ENCODE measurements at regions not wholly inside any gene's neighbourhood (a gene's known extent, or its start where the extent isn't known, plus 50 kb on each side); places are given as distances from the start of the nearest gene placed in this dataset.
"Not testable (repeated sequence)": the region's sequence is repeated elsewhere in the genome, so short reads cannot be mapped to it uniquely, and the experiment has no call there.

DNA sequence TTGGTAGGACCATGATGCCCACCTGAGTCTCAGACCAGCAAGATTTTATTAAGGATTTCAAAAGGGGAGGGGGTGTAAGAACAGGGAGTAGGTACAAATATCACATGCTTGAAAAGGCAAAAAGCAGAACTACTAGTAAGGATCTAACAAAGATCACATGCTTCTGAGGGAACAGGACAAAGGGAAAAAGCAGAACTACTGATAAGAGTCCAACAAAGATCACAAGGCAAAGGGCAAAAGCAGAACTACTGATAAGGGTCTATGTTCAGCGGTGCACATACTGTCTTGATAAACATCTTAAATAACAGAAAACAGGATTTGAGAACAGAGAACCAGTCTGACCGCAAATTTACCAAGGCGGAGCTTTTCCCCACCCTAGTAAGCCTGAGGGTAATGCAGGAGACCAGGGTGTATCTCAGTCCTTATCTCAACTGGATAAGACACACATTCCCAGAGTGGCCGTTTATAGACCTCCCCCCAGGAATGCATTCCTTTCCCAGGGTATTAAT, 573.0 kb upstream of the CPXCR1 start:
- H3K4me1 ChIP-seq (ENCODE audit: control insufficient read depth in 1 of 2, insufficient read depth in 2 of 2, low read length in 2 of 2); H3K36me3 ChIP-seq (ENCODE audit: control insufficient read depth in 1 of 2, insufficient read depth in 2 of 2, low read length in 1 of 2); intact Hi-C loops (cut with DNase I); H3K9me3 ChIP-seq (ENCODE audit: control insufficient read depth, low read length); ATAC-seq (ENCODE audit: low FRiP score); H3K4me3 ChIP-seq (ENCODE audit: low read length in 2 of 2); DNase-seq; H3K27me3 ChIP-seq (ENCODE audit: control insufficient read depth in 1 of 2, insufficient read depth in 2 of 2, low read length in 1 of 2); H3K27ac ChIP-seq (ENCODE audit: low read depth in 1 of 2, low read length in 2 of 2): not testable (repeated sequence)
- 79% methylated on average over 4 of the region's 4 CpGs for WGBS, 2 donors

DNA sequence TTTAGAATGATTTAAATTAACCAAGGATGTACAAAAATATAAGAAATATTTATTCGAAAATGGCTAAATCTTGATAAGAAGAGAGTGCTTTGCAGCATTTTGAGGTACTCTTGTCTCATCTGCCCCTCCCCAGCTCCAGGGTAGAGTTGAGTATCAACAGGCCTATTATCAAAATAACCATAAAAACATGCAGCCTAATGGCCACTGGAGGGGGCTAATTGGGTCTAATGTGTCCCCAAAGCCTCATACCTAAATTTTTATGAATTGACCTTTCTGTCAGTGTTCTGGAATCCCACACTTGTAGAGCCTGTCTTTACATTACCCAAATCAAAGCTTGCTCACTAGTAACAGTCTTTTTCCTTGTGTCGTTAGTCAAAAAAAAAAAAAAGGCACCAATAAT, 544.9 kb upstream of the CPXCR1 start:
- Histone ChIP-seq H3K36me3 (ENCODE audit: control insufficient read depth in 1 of 2, insufficient read depth in 2 of 2, low read length in 1 of 2) (no peaks in the 10 kb centered on the region), H3K4me1 (ENCODE audit: control insufficient read depth in 1 of 2, insufficient read depth in 2 of 2, low read length in 2 of 2) (no peaks in the 10 kb centered on the region), H3K27ac (ENCODE audit: low read depth in 1 of 2, low read length in 2 of 2) (no peak overlapping the region), H3K27me3 (ENCODE audit: control insufficient read depth in 1 of 2, insufficient read depth in 2 of 2, low read length in 1 of 2) (no peaks in the 10 kb centered on the region), H3K9me3 (ENCODE audit: control insufficient read depth, low read length) (no peaks in the 10 kb centered on the region), H3K4me3 (ENCODE audit: low read length in 2 of 2) (no peak overlapping the region)
- DNase-seq: no peak
- WGBS, 2 donors: 55 to 80% methylated on average over 2 of the region's 2 CpGs
- ATAC-seq (ENCODE audit: low FRiP score): no peak
- intact Hi-C loops (cut with DNase I): no loop called here

DNA sequence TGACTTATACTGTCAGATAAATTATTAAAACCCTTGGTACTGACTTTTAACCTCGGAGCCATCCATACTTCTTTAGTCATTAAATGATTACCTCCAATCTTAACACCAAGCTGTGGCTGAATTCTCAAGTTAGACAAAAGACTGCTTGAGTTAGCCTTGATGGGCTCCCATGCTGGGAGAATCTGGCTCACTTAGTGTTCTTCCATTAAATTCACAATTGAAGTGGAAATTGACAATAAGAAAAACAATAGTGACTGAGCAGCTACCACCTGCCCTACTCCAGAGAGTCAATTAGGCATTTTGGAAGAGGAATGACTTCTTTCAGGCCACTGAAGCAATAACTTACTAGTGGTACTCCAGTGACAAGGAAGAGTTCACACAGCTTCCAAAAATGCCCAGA, 503.0 kb upstream of the CPXCR1 start:
- intact Hi-C loops (cut with DNase I): no loop called here
- no peaks in the 10 kb centered on the region for H3K4me1 ChIP-seq (ENCODE audit: control insufficient read depth in 1 of 2, insufficient read depth in 2 of 2, low read length in 2 of 2)
- no peaks in the 10 kb centered on the region for H3K27me3 ChIP-seq (ENCODE audit: control insufficient read depth in 1 of 2, insufficient read depth in 2 of 2, low read length in 1 of 2)
- DNase-seq (no peak), ATAC-seq (ENCODE audit: low FRiP score) (no peak)
- no peak overlapping the region for H3K4me3 ChIP-seq (ENCODE audit: low read length in 2 of 2)
- no peaks in the 10 kb centered on the region for H3K9me3 ChIP-seq (ENCODE audit: control insufficient read depth, low read length)
- H3K36me3 ChIP-seq (ENCODE audit: control insufficient read depth in 1 of 2, insufficient read depth in 2 of 2, low read length in 1 of 2): no peaks in the 10 kb centered on the region
- no peak overlapping the region for H3K27ac ChIP-seq (ENCODE audit: low read depth in 1 of 2, low read length in 2 of 2)
- WGBS, 2 donors: 51 to 59% methylated on average over 1 of the region's 1 CpG

DNA sequence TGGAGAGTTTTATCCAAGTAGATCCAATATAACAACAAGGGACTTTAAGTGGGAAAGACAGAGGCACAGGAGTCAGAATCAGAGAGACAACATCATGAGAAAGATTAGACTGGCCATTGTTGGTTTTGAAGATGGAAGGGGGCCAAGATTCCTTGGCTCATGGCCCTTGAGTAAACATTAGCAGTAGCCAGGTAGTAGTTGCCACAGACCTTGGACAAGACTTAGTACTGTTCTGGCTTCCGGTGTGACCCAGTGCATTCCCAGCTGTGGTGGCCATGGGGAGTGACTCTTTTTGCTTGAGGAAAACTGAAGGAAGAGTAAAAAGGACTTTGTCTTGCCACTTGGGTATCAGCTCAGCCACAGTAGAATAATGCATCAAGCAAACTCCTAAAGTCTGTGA, 462.2 kb upstream of the CPXCR1 start:
- DNase-seq (no peak), ATAC-seq (ENCODE audit: low FRiP score) (no peak)
- Histone ChIP-seq H3K36me3 (ENCODE audit: control insufficient read depth in 1 of 2, insufficient read depth in 2 of 2, low read length in 1 of 2) (no peaks in the 10 kb centered on the region), H3K27ac (ENCODE audit: low read depth in 1 of 2, low read length in 2 of 2) (no peak overlapping the region), H3K27me3 (ENCODE audit: control insufficient read depth in 1 of 2, insufficient read depth in 2 of 2, low read length in 1 of 2) (no peaks in the 10 kb centered on the region), H3K9me3 (ENCODE audit: control insufficient read depth, low read length) (no peaks in the 10 kb centered on the region), H3K4me1 (ENCODE audit: control insufficient read depth in 1 of 2, insufficient read depth in 2 of 2, low read length in 2 of 2) (no peaks in the 10 kb centered on the region), H3K4me3 (ENCODE audit: low read length in 2 of 2) (no peak overlapping the region)
- 56 to 83% methylated on average over 1 of the region's 1 CpG for WGBS, 2 donors
- intact Hi-C loops (cut with DNase I): no loop called here

DNA sequence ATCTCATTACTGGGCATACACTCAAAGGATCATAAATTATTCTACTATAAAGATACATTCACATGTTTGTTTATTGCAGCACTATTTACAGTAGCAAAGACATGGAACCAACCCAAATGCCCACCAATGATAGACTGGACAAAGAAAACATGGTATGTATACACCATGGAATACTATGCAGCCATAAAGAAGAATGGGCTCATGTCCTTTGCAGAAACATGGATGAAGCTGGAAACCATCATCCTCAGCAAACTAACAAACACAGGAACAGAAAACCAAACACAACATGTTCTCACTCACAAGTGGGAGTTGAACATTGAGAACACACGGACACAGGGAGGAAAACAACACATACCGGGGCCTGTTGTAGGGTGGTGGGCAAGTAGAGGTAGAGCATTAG, 433.1 kb upstream of the CPXCR1 start:
- ATAC-seq (ENCODE audit: low FRiP score); H3K4me3 ChIP-seq (ENCODE audit: low read length in 2 of 2); H3K36me3 ChIP-seq (ENCODE audit: control insufficient read depth in 1 of 2, insufficient read depth in 2 of 2, low read length in 1 of 2); H3K9me3 ChIP-seq (ENCODE audit: control insufficient read depth, low read length); H3K27ac ChIP-seq (ENCODE audit: low read depth in 1 of 2, low read length in 2 of 2); intact Hi-C loops (cut with DNase I); H3K27me3 ChIP-seq (ENCODE audit: control insufficient read depth in 1 of 2, insufficient read depth in 2 of 2, low read length in 1 of 2); H3K4me1 ChIP-seq (ENCODE audit: control insufficient read depth in 1 of 2, insufficient read depth in 2 of 2, low read length in 2 of 2); DNase-seq: not testable (repeated sequence)
- WGBS, 2 donors: 94 to 98% methylated on average over 2 of the region's 2 CpGs

DNA sequence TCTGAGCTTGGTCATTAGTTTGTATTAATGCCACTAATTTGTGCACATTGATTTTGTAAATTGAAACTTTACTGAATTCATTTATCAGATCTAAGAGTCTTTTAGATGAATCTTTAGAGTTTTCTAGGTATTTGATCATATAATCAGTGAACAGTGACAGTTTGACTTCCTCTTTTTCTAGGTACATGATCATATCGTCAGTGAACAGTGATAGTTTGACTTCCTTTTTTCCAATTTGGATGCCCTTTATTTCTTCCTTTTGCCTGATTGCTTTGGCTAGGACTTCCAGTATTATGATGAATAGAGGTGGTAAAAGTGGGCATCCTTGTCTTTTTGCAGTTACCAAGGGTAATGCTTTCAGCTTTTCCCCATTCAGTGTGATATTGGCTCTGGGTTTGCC, 421.4 kb upstream of the CPXCR1 start:
- H3K27ac ChIP-seq (ENCODE audit: low read depth in 1 of 2, low read length in 2 of 2): no peak overlapping the region
- DNase-seq (no peak), ATAC-seq (ENCODE audit: low FRiP score) (no peak)
- H3K9me3 ChIP-seq (ENCODE audit: control insufficient read depth, low read length): no peaks in the 10 kb centered on the region
- 71 to 87% methylated on average over 1 of the region's 1 CpG for WGBS, 2 donors
- intact Hi-C loops (cut with DNase I): no loop called here
- no peaks in the 10 kb centered on the region for H3K4me1 ChIP-seq (ENCODE audit: control insufficient read depth in 1 of 2, insufficient read depth in 2 of 2, low read length in 2 of 2)
- H3K27me3 ChIP-seq (ENCODE audit: control insufficient read depth in 1 of 2, insufficient read depth in 2 of 2, low read length in 1 of 2): no peaks in the 10 kb centered on the region
- no peak overlapping the region for H3K4me3 ChIP-seq (ENCODE audit: low read length in 2 of 2)
- no peaks in the 10 kb centered on the region for H3K36me3 ChIP-seq (ENCODE audit: control insufficient read depth in 1 of 2, insufficient read depth in 2 of 2, low read length in 1 of 2)

DNA sequence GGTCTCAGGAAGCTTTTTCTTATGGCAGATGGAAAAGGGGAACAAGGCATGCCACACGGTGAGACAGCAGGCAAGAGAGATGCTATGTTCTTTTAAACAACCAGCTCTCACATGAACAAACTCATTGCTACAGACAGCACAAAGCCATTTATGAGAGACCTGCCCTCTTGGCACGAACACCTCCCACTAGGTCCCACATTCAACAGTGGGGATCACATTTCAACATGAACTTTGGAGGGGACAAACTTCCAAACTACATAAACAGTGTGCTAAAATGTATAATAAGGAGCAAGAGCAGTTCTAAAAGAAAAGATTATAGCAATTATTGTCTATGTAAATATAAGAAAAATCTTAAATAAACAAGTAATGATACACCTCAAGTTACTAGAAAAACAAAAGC, 391.8 kb upstream of the CPXCR1 start:
- intact Hi-C loops (cut with DNase I): no loop called here
- Histone ChIP-seq H3K27me3 (ENCODE audit: control insufficient read depth in 1 of 2, insufficient read depth in 2 of 2, low read length in 1 of 2) (no peaks in the 10 kb centered on the region), H3K36me3 (ENCODE audit: control insufficient read depth in 1 of 2, insufficient read depth in 2 of 2, low read length in 1 of 2) (no peaks in the 10 kb centered on the region), H3K4me1 (ENCODE audit: control insufficient read depth in 1 of 2, insufficient read depth in 2 of 2, low read length in 2 of 2) (no peaks in the 10 kb centered on the region), H3K4me3 (ENCODE audit: low read length in 2 of 2) (no peak overlapping the region), H3K9me3 (ENCODE audit: control insufficient read depth, low read length) (no peaks in the 10 kb centered on the region), H3K27ac (ENCODE audit: low read depth in 1 of 2, low read length in 2 of 2) (no peak overlapping the region)
- no peak for DNase-seq
- WGBS, 2 donors: 17 to 22% methylated on average over 2 of the region's 2 CpGs
- ATAC-seq (ENCODE audit: low FRiP score): no peak

DNA sequence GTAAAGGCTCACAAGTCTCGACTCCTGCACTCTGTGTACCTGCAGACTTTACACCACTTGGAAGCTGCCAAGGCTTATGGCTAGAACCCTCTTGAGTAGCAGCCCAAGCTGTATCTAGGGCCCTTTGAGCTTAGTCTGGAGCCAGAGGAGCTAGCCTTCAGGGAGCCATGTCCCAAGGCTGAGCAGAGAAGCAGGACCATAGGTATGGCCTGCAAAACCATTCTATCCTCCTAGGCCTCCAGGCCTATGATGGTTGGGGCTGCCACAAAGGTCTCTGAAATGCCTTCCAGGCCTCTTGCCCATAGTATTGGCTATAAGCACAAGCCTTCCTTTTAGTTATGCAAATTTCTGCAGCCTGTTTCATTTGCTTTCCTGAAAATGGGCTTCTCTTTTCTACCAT, 380.7 kb upstream of the CPXCR1 start:
- DNase-seq: no peak
- intact Hi-C loops (cut with DNase I): no loop called here
- Histone ChIP-seq H3K27ac (ENCODE audit: low read depth in 1 of 2, low read length in 2 of 2) (no peak overlapping the region), H3K4me3 (ENCODE audit: low read length in 2 of 2) (no peak overlapping the region), H3K27me3 (ENCODE audit: control insufficient read depth in 1 of 2, insufficient read depth in 2 of 2, low read length in 1 of 2) (no peaks in the 10 kb centered on the region), H3K9me3 (ENCODE audit: control insufficient read depth, low read length) (peaks cover 3% of the 10 kb centered on the region), H3K4me1 (ENCODE audit: control insufficient read depth in 1 of 2, insufficient read depth in 2 of 2, low read length in 2 of 2) (no peaks in the 10 kb centered on the region), H3K36me3 (ENCODE audit: control insufficient read depth in 1 of 2, insufficient read depth in 2 of 2, low read length in 1 of 2) (no peaks in the 10 kb centered on the region)
- 76 to 90% methylated on average over 1 of the region's 1 CpG for WGBS, 2 donors
- no peak for ATAC-seq (ENCODE audit: low FRiP score)

DNA sequence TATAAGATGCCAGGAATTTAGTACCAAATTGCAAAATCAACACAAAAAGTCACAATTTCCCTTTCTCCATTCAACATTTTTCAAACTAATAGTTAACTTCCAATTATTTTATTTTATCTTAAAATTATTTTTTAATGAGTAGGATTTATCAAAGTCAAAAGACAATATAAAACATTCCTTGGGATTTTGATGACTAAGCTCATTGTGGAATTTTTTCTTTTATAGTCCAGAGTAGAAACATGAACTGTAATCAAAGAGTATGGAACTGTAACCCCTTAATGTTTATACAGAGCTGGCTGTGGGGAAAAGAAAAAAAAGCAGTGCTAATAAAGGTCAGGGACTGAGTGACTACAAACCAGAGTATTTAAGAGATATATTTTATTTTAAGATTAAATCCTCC, 368.6 kb upstream of the CPXCR1 start:
- no peak overlapping the region for H3K27ac ChIP-seq (ENCODE audit: low read depth in 1 of 2, low read length in 2 of 2)
- ATAC-seq (ENCODE audit: low FRiP score) (no peak), DNase-seq (no peak)
- no peaks in the 10 kb centered on the region for H3K36me3 ChIP-seq (ENCODE audit: control insufficient read depth in 1 of 2, insufficient read depth in 2 of 2, low read length in 1 of 2)
- H3K4me1 ChIP-seq (ENCODE audit: control insufficient read depth in 1 of 2, insufficient read depth in 2 of 2, low read length in 2 of 2): no peaks in the 10 kb centered on the region
- intact Hi-C loops (cut with DNase I): no loop called here
- H3K4me3 ChIP-seq (ENCODE audit: low read length in 2 of 2): no peak overlapping the region
- no peaks in the 10 kb centered on the region for H3K27me3 ChIP-seq (ENCODE audit: control insufficient read depth in 1 of 2, insufficient read depth in 2 of 2, low read length in 1 of 2)
- H3K9me3 ChIP-seq (ENCODE audit: control insufficient read depth, low read length): peaks cover 4% of the 10 kb centered on the region
